ENCODE measurements at regions not wholly inside any gene's neighbourhood (a gene's known extent, or its start where the extent isn't known, plus 50 kb on each side); places are given as distances from the start of the nearest gene placed in this dataset.
"Not testable (repeated sequence)": the region's sequence is repeated elsewhere in the genome, so short reads cannot be mapped to it uniquely, and the experiment has no call there.

GRCh38 chr7:145106001-145106400, 270.1 kb upstream of the TPK1 start:
- Mint-ChIP-seq H3K27ac (no peak overlapping the region), H3K9me3 (peaks cover 49% of the 10 kb centered on the region), H3K27me3 (ENCODE audit: insufficient read depth) (no peaks in the 10 kb centered on the region), H3K4me3 (no peak overlapping the region), H3K4me1 (ENCODE audit: low read depth) (no peaks in the 10 kb centered on the region), H3K36me3 (ENCODE audit: low read depth) (no peaks in the 10 kb centered on the region)
- DNase-seq, result no peak
- TF ChIP-seq CTCF (IDR thresholded peaks at IDR 0.05), result no peak

- no peak overlapping the region for H3K4me3 Mint-ChIP-seq
- no peaks in the 10 kb centered on the region for H3K4me1 Mint-ChIP-seq (ENCODE audit: low read depth)
- no peak for DNase-seq
- H3K36me3 Mint-ChIP-seq (ENCODE audit: low read depth), result no peaks in the 10 kb centered on the region
- no peak overlapping the region for H3K27ac Mint-ChIP-seq
- H3K27me3 Mint-ChIP-seq (ENCODE audit: insufficient read depth), result no peaks in the 10 kb centered on the region
- H3K9me3 Mint-ChIP-seq, result peaks cover 51% of the 10 kb centered on the region
- no peak for TF ChIP-seq CTCF (IDR thresholded peaks at IDR 0.05)
Measured at GRCh38 chr7:145105561-145105960, 269.7 kb upstream of the TPK1 start.

GRCh38 chr7:145104400-145104799, 268.5 kb upstream of the TPK1 start:
- Mint-ChIP-seq H3K4me1 (ENCODE audit: low read depth) (no peaks in the 10 kb centered on the region), H3K27me3 (ENCODE audit: insufficient read depth) (no peaks in the 10 kb centered on the region), H3K36me3 (ENCODE audit: low read depth) (no peaks in the 10 kb centered on the region), H3K27ac (no peak overlapping the region), H3K9me3 (peaks cover 57% of the 10 kb centered on the region), H3K4me3 (no peak overlapping the region)
- no peak for DNase-seq
- TF ChIP-seq CTCF (IDR thresholded peaks at IDR 0.05), result no peak

- H3K36me3 Mint-ChIP-seq (ENCODE audit: low read depth); H3K27ac Mint-ChIP-seq; H3K4me1 Mint-ChIP-seq (ENCODE audit: low read depth); DNase-seq; H3K27me3 Mint-ChIP-seq (ENCODE audit: insufficient read depth); H3K4me3 Mint-ChIP-seq: not testable (repeated sequence)
- peaks cover 58% of the 10 kb centered on the region for H3K9me3 Mint-ChIP-seq
Measured at GRCh38 chr7:145102199-145102598, 266.3 kb upstream of the TPK1 start.

GRCh38 chr7:145092766-145093165, 256.9 kb upstream of the TPK1 start:
- no peaks in the 10 kb centered on the region for H3K27me3 Mint-ChIP-seq (ENCODE audit: insufficient read depth)
- DNase-seq, result no peak
- peaks cover 28% of the 10 kb centered on the region for H3K9me3 Mint-ChIP-seq
- no peak overlapping the region for H3K4me3 Mint-ChIP-seq
- H3K4me1 Mint-ChIP-seq (ENCODE audit: low read depth), result no peaks in the 10 kb centered on the region
- TF ChIP-seq CTCF (IDR thresholded peaks at IDR 0.05), result no peak
- H3K27ac Mint-ChIP-seq, result no peak overlapping the region
- no peaks in the 10 kb centered on the region for H3K36me3 Mint-ChIP-seq (ENCODE audit: low read depth)

- H3K36me3 Mint-ChIP-seq (ENCODE audit: low read depth), result no peaks in the 10 kb centered on the region; the same call in 1 of the 2 replicates
- H3K27me3 Mint-ChIP-seq (ENCODE audit: insufficient read depth), result no peaks in the 10 kb centered on the region
- no peak overlapping the region for H3K27ac Mint-ChIP-seq
- no peak for DNase-seq
- H3K9me3 Mint-ChIP-seq, result peaks cover 28% of the 10 kb centered on the region
- no peak for TF ChIP-seq CTCF (IDR thresholded peaks at IDR 0.05)
- H3K4me3 Mint-ChIP-seq, result no peak overlapping the region
- no peaks in the 10 kb centered on the region for H3K4me1 Mint-ChIP-seq (ENCODE audit: low read depth)
Measured at GRCh38 chr7:145088111-145088745, 252.4 kb upstream of the TPK1 start.

Measured in HFFc6 (cell line).